SK-N-SH (cell line): ENCODE measurements at regions not wholly inside any gene's neighbourhood (a gene's known extent, or its start where the extent isn't known, plus 50 kb on each side); places are given as distances from the start of the nearest gene placed in this dataset.

Source experiments
- CTCF ChIA-PET: fragments of 300-600, 350-600 bp; formaldehyde crosslinking; extraction: SDS; loops from one replicate; lab custom pipeline; 2021; lab: Yijun Ruan, JAX
- POLR2A ChIA-PET: fragments of 350-600 bp; sonication (Branson Sonifier 250); formaldehyde crosslinking; extraction: SDS; loops from one replicate; lab custom pipeline; 2020; ENCODE audit warnings: antibody characterized with exemption, inconsistent platforms; lab: Yijun Ruan, JAX
- DNase-seq: peaks from one replicate; pipeline ENCODE4 v3.0.0; 2012
- H2AFZ ChIP-seq: fragments of 200-600 bp; sonication (generic); 2 replicates; pipeline ENCODE4 v1.8.1; 2016; ENCODE audit warnings: antibody characterized with exemption, mild to moderate bottlenecking, low read depth
- H3F3A ChIP-seq: fragments of 200-600 bp; sonication (generic); replicated peaks from 2 replicates; pipeline ENCODE3; 2016; ENCODE audit warnings: antibody characterized with exemption, mild to moderate bottlenecking; ENCODE audit not compliant: insufficient read depth
- H3K27ac ChIP-seq, 2 experiments: fragments of 200-500 bp in 1 of 2; fragments of 200-600 bp in 1 of 2; sonication (Bioruptor generic) in 1 of 2; sonication (generic), shearing (Covaris generic) in 1 of 2; 2 replicates each; pipeline versions ENCODE4 v1.5.1 to v1.6.1; 2014 to 2016; ENCODE audit warnings: low read depth in 2 of 2, inconsistent platforms in 1 of 2, low read length in 1 of 2, mild to moderate bottlenecking in 1 of 2, mixed read lengths in 1 of 2
- H3K27me3 ChIP-seq: fragments of 200-600 bp; sonication (generic), shearing (Covaris generic); 2 replicates; pipeline ENCODE4 v1.6.1; 2016; ENCODE audit warnings: mixed run types; ENCODE audit not compliant: insufficient read depth
- H3K36me3 ChIP-seq, 2 experiments: fragments of 200-500 bp in 1 of 2; fragments of 200-600 bp in 1 of 2; sonication (Bioruptor generic) in 1 of 2; sonication (generic) in 1 of 2; replicated peaks in 1 of 2; 2 replicates each; pipeline versions ENCODE3 to v1.5.1; 2014 to 2016; ENCODE audit warnings: low read length in 1 of 2, mild to moderate bottlenecking in 1 of 2; ENCODE audit not compliant: insufficient read depth in 2 of 2, control insufficient read depth in 1 of 2
- H3K4me1 ChIP-seq, 2 experiments: fragments of 200-500 bp in 1 of 2; fragments of 200-600 bp in 1 of 2; sonication (Bioruptor generic) in 1 of 2; sonication (generic), shearing (Covaris generic) in 1 of 2; 2 replicates each; pipeline versions ENCODE4 v1.5.1 to v1.6.1; 2014 to 2016; ENCODE audit warnings: low read depth in 1 of 2, low read length in 1 of 2, mixed run types in 1 of 2; ENCODE audit not compliant: insufficient read depth in 2 of 2, control insufficient read depth in 1 of 2
- H3K4me2 ChIP-seq: fragments of 200-600 bp; sonication (generic), shearing (Covaris generic); 2 replicates; pipeline ENCODE4 v1.6.1; 2017; ENCODE audit warnings: mixed run types
- H3K4me3 ChIP-seq, 2 experiments: fragments of 200-500 bp in 1 of 2; fragments of 200-600 bp in 1 of 2; sonication (Bioruptor generic) in 1 of 2; sonication (generic), shearing (Covaris generic) in 1 of 2; 2 replicates each; pipeline versions ENCODE4 v1.5.1 to v1.8.1; 2014 to 2016; ENCODE audit warnings: low read depth in 2 of 2, inconsistent platforms in 1 of 2, low read length in 1 of 2, mild to moderate bottlenecking in 1 of 2, mixed read lengths in 1 of 2, moderate library complexity in 1 of 2
- H3K79me2 ChIP-seq: fragments of 200-600 bp; sonication (generic); 2 replicates; pipeline ENCODE4 v1.8.1; 2017; ENCODE audit warnings: mild to moderate bottlenecking; ENCODE audit not compliant: insufficient read depth
- H3K9ac ChIP-seq: fragments of 200-600 bp; sonication (generic); 2 replicates; pipeline ENCODE4 v1.6.1; 2017; ENCODE audit warnings: mixed run types
- H3K9me2 ChIP-seq: fragments of 200-600 bp; sonication (generic); 2 replicates; pipeline ENCODE4 v1.6.1; 2017; ENCODE audit warnings: mixed run types
- H3K9me3 ChIP-seq: fragments of 200-600 bp; sonication (generic); 2 replicates; pipeline ENCODE4 v1.6.1; 2017; ENCODE audit warnings: mixed run types, mild to moderate bottlenecking, moderate library complexity
- H4K20me1 ChIP-seq: fragments of 200-600 bp; sonication (generic); 2 replicates; pipeline ENCODE4 v1.6.1; 2017; ENCODE audit warnings: mild to moderate bottlenecking, mixed run types; ENCODE audit not compliant: insufficient read depth
- CTCF ChIP-seq: fragments of 200-600 bp; sonication (generic); IDR thresholded peaks from 2 replicates; pipeline ENCODE4 v1.6.1; 2017; ENCODE audit warnings: antibody characterized with exemption, mild to moderate bottlenecking, moderate library complexity
- ELF1 ChIP-seq: IDR thresholded peaks from 2 replicates; pipeline ENCODE4 v1.4.0; 2012
- EP300 ChIP-seq, 2 experiments: IDR thresholded peaks; 2 replicates each; pipeline versions ENCODE4 v1.4.0 to v1.6.1; 2012; ENCODE audit warnings: borderline replicate concordance in 1 of 2, low read depth in 1 of 2, low read length in 1 of 2
- EZH2phosphoT487 ChIP-seq: fragments of 200-600 bp; sonication (generic); IDR thresholded peaks from 2 replicates; pipeline ENCODE4 v1.6.1; 2017; ENCODE audit warnings: low read depth, mixed run types, mild to moderate bottlenecking, antibody characterized with exemption, moderate library complexity, borderline replicate concordance
- FOSL2 ChIP-seq: IDR thresholded peaks from 2 replicates; pipeline ENCODE4 v1.4.0; 2012; ENCODE audit warnings: low read depth, mild to moderate bottlenecking, moderate library complexity, borderline replicate concordance
- FOXM1 ChIP-seq: IDR thresholded peaks from 2 replicates; pipeline ENCODE4 v1.4.0; 2012; ENCODE audit warnings: low read depth, mild to moderate bottlenecking
- GABPA ChIP-seq: IDR thresholded peaks from 2 replicates; pipeline ENCODE4 v1.4.0; 2012; ENCODE audit warnings: low read depth, mild to moderate bottlenecking
- JUND ChIP-seq: IDR thresholded peaks from 2 replicates; pipeline ENCODE4 v1.4.0; 2012
- MEF2A ChIP-seq: IDR thresholded peaks from 2 replicates; pipeline ENCODE4 v1.4.0; 2012; ENCODE audit warnings: low read depth, borderline replicate concordance
- NRF1 ChIP-seq: IDR thresholded peaks from 2 replicates; pipeline ENCODE4 v1.6.1; 2012; ENCODE audit warnings: low read depth, mild to moderate bottlenecking, low read length
- PBX3 ChIP-seq: IDR thresholded peaks from 2 replicates; pipeline ENCODE4; 2012
- POLR2AphosphoS5 ChIP-seq: IDR thresholded peaks from 2 replicates; pipeline ENCODE4 v1.6.1; 2012; ENCODE audit warnings: low read depth, low read length
- RAD21 ChIP-seq: IDR thresholded peaks from 2 replicates; pipeline ENCODE4 v1.6.1; 2012; ENCODE audit warnings: mild to moderate bottlenecking, low read length
- RCOR1 ChIP-seq: fragments of 150-350 bp; IDR thresholded peaks from 2 replicates; pipeline ENCODE4 v1.6.1; 2017; ENCODE audit warnings: antibody characterized with exemption, low read length
- RFX5 ChIP-seq: IDR thresholded peaks from 2 replicates; pipeline ENCODE4 v1.6.1; 2012; ENCODE audit warnings: mild to moderate bottlenecking, improper control_type of control experiment, low read length
- RXRA ChIP-seq: IDR thresholded peaks from 2 replicates; pipeline ENCODE4 v1.4.0; 2012; ENCODE audit warnings: low read depth, mild to moderate bottlenecking, borderline replicate concordance
- SIN3A ChIP-seq: IDR thresholded peaks from 2 replicates; pipeline ENCODE4 v1.6.1; 2012; ENCODE audit warnings: low read depth, mild to moderate bottlenecking, low read length, moderate library complexity, borderline replicate concordance
- TAF1 ChIP-seq: IDR thresholded peaks from 2 replicates; pipeline ENCODE4 v1.6.1; 2012; ENCODE audit warnings: low read depth, mild to moderate bottlenecking, low read length, moderate library complexity, borderline replicate concordance
- TCF12 ChIP-seq: IDR thresholded peaks from 2 replicates; pipeline ENCODE4 v1.4.0; 2012
- WGBS: methylation state at CpG from one replicate; pipeline ENCODE4 v1.1.6; 2017; ENCODE audit warnings: low lambda C conversion rate; 5-methylcytosine and 5-hydroxymethylcytosine counted together

- H3K4me2 ChIP-seq: no peak overlapping the region
- no peaks in the 10 kb centered on the region for H3K9me2 ChIP-seq
- ChIA-PET POLR2A (no interaction called here), CTCF (interaction anchor here (0.6 to 4.3 kb wide), 13 partner anchors 10 to 468 kb away, joined by 3 to 35 read pairs (median 4); no protein-coding TSS in a partner anchor)
- H3K4me3 ChIP-seq: no peak overlapping the region
- no peak for DNase-seq
- no peaks in the 10 kb centered on the region for H3K79me2 ChIP-seq
- H3K27me3 ChIP-seq: no peaks in the 10 kb centered on the region
- no peaks in the 10 kb centered on the region for H3K9me3 ChIP-seq
- no peak overlapping the region for H2AFZ ChIP-seq
- no peak overlapping the region for H3K27ac ChIP-seq
- H3K36me3 ChIP-seq: no peaks in the 10 kb centered on the region
- no peaks in the 10 kb centered on the region for H3F3A ChIP-seq
- no peak overlapping the region for H3K9ac ChIP-seq
- H3K4me1 ChIP-seq: no peaks in the 10 kb centered on the region; a peak in 1 of 4 replicates
- TF ChIP-seq TAF1: no peak
- TF ChIP-seq GABPA: no peak
- TF ChIP-seq FOXM1: no peak
- no peak for TF ChIP-seq RXRA
- no peak for TF ChIP-seq EZH2phosphoT487
- TF ChIP-seq TCF12: no peak
- no peak for TF ChIP-seq RAD21
- no peak for TF ChIP-seq POLR2AphosphoS5
- no peak for TF ChIP-seq JUND
- no peak for TF ChIP-seq FOSL2
- no peak for TF ChIP-seq SIN3A
- H4K20me1 ChIP-seq: no peaks in the 10 kb centered on the region
Observed at GRCh38 chr7:16098058-16098457, 323.3 kb downstream of the CRPPA start.

GRCh38 chr7:16095171-16095950 is 326.0 kb downstream of the CRPPA start:
- no peak overlapping the region for H2AFZ ChIP-seq
- 16% methylated on average over 3 of the region's 3 CpGs for WGBS
- ChIA-PET POLR2A (no interaction called here), CTCF (interaction anchor here (0.7 to 4.3 kb wide), 4 partner anchors 16 to 470 kb away, joined by 3 to 35 read pairs (median 6); no protein-coding TSS in a partner anchor)
- no peak for DNase-seq
- no peaks in the 10 kb centered on the region; a peak in 1 of 4 replicates for H3K4me1 ChIP-seq
- no peaks in the 10 kb centered on the region for H3K9me2 ChIP-seq
- H3K9me3 ChIP-seq: no peaks in the 10 kb centered on the region
- H3F3A ChIP-seq: no peaks in the 10 kb centered on the region
- H3K4me2 ChIP-seq: no peak overlapping the region
- H3K79me2 ChIP-seq: no peaks in the 10 kb centered on the region
- H3K27ac ChIP-seq: peak overlapping the region in 1 of 2 experiments; percentile 16; a peak in 1 of 4 replicates
- TF ChIP-seq GABPA: no peak
- no peak for TF ChIP-seq RCOR1
- no peak for TF ChIP-seq EZH2phosphoT487
- no peak for TF ChIP-seq EP300 (IDR thresholded peaks at IDR 0.05; ENCODE audit: borderline replicate concordance in 1 of 2, low read depth in 1 of 2, low read length in 1 of 2)
- no peak for TF ChIP-seq PBX3
- TF ChIP-seq TAF1: no peak
- TF ChIP-seq RFX5: no peak
- TF ChIP-seq TCF12: no peak
- no peak for TF ChIP-seq MEF2A
- no peak for TF ChIP-seq CTCF
- no peak for TF ChIP-seq ELF1
- TF ChIP-seq NRF1: no peak
- no peaks in the 10 kb centered on the region for H4K20me1 ChIP-seq
- no peaks in the 10 kb centered on the region for H3K36me3 ChIP-seq
- no peak overlapping the region for H3K9ac ChIP-seq
- H3K4me3 ChIP-seq: no peak overlapping the region
- no peaks in the 10 kb centered on the region for H3K27me3 ChIP-seq
